C4-2B (cell line): ENCODE measurements at regions not wholly inside any gene's neighbourhood (a gene's known extent, or its start where the extent isn't known, plus 50 kb on each side); places are given as distances from the start of the nearest gene placed in this dataset.

Experiments
- H3K27ac ChIP-seq: fragments of 450-650 bp; 2 replicates; pipeline ENCODE4 v1.5.1; 2017
- ZFX ChIP-seq: fragments of 450-650 bp; IDR thresholded peaks from 2 replicates; pipeline ENCODE4 v1.6.1; 2017
- TF ChIP-seq, protein P1 (sequence below): fragments of 450-650 bp; conservative IDR thresholded peaks from 2 replicates; pipeline ENCODE4 v1.5.1; 2017; ENCODE audit warnings: mild to moderate bottlenecking

DNA sequence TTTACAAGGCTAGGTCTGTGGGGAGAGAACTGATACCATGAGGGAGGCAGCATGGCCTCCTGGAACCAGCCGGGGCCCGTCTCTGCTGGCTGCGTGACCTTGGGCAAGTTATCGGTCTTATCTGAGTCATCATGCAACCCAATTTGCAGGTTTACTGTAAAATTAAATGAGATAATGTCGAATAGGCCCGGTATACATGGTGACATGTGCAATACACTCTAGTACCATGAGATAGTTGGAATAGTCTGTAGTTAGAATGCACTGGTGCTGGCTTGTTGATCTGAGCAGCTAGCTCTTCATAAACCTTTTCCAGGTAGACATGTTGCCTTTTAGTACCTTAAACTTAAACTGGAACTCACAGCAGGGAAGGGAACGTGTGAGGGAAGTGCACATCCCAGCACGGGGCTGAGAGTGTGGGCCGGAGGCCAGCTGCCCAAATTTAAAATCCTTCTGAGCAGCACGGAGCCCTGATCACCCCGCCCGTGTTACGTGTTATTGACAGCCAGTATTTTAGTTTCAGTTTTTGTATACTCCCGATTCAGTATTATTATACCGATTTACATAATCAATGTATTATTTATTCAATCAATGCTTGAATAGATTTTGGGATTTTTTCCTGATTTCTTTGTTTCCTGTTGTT, 72.4 kb upstream of the HS6ST1 start:
- no peak overlapping the region for H3K27ac ChIP-seq
- TF ChIP-seq, protein P1, sequence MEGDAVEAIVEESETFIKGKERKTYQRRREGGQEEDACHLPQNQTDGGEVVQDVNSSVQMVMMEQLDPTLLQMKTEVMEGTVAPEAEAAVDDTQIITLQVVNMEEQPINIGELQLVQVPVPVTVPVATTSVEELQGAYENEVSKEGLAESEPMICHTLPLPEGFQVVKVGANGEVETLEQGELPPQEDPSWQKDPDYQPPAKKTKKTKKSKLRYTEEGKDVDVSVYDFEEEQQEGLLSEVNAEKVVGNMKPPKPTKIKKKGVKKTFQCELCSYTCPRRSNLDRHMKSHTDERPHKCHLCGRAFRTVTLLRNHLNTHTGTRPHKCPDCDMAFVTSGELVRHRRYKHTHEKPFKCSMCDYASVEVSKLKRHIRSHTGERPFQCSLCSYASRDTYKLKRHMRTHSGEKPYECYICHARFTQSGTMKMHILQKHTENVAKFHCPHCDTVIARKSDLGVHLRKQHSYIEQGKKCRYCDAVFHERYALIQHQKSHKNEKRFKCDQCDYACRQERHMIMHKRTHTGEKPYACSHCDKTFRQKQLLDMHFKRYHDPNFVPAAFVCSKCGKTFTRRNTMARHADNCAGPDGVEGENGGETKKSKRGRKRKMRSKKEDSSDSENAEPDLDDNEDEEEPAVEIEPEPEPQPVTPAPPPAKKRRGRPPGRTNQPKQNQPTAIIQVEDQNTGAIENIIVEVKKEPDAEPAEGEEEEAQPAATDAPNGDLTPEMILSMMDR = no peak
- TF ChIP-seq ZFX = no peak

DNA sequence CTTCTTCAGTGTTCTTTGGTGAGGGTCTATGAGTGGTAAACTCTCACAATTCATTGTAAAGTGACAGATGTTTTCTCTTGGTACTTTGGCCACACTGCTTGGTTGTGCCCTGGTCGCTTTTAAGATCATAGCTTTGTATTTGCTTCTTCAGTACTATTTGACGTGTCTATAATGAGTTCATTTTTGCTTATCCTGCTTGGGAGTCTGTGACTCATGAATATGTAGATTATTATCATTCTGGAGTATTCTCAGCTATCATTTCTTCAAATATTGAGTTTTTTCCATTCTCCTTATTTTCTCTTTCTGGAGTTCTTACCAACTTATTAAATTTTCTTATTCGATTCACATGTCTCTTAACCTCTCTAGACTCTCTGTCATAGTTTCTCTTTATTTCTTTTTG, 73.0 kb upstream of the HS6ST1 start:
- no peak overlapping the region for H3K27ac ChIP-seq
- TF ChIP-seq, protein P1 = no peak
- TF ChIP-seq ZFX = no peak

DNA sequence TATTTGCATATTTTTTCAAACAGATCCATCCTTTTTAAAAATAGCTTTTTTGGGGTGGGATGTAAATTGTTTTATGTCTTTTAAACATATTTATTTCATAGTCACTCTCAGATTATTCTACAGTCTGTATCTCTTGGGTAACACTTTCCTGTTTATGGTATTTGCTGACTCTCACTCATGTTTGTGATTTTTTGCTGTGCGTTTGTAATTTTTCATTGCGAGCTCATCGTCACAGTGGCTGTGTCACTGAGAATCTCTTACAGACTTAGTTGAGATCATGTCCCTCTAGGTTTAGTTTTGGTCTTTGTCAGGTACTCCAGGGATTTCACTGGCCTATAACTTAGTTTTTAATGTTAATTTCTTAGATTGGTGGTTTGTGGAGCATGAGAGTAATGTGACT, 73.5 kb upstream of the HS6ST1 start:
- TF ChIP-seq, protein P1 = no peak
- TF ChIP-seq ZFX = no peak
- H3K27ac ChIP-seq = no peak overlapping the region

DNA sequence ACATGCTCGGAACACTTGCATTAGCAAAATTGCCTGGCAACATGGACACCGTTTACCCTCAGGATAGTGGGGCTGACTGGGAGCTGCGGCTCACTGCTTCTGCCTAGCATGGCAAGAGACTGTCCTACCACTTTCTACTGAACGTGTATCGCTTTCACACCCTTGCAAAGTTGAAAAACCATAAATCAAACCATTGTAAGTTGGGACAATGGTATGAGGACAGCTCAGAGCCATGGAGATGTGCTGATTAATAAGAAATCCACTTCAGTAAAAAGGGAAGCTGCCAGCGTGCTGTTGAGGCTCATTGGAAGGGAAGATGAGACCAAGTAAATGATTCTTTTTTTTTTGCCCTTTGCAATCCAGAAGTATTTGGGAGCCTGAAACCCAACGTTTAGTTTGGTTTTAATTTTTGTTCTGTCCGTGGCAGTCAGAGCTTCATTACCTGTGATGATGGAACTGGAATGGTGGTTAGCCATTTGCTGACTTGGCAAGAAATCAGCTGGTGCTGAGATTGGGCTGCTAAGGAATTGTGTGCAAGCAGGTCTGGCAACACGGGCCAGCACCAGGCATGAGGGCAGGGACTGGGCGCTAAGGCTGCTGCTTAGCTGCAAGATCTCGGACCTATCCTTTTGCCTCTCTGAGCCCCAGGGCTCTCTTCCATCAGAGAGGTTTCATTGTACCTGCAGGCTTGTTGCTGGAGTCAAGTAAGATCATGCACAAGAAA, 75.5 kb upstream of the HS6ST1 start:
- no peak overlapping the region for H3K27ac ChIP-seq
- TF ChIP-seq, protein P1 = no peak
- no peak for TF ChIP-seq ZFX

DNA sequence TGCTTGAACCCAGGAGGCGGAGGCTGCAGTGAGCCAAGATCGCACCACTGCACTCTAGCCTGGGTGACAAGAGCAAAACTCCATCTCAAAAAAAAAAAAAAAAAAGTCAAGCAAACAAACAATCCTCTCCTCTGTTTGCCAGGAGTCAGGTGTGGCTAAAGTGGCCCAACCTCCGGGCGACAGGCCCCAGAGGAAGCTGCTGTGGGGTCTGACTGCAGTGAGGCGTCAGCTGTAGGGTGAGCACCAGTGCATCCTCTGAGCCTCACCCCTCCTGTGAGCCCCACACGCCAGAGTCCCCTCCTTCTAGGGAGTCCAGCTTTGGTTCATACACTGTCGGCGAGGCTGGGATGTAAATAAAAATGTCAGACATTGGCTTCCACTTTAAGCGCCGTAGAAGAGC, 76.5 kb upstream of the HS6ST1 start:
- H3K27ac ChIP-seq = no peak overlapping the region
- no peak for TF ChIP-seq ZFX
- TF ChIP-seq, protein P1 = no peak

DNA sequence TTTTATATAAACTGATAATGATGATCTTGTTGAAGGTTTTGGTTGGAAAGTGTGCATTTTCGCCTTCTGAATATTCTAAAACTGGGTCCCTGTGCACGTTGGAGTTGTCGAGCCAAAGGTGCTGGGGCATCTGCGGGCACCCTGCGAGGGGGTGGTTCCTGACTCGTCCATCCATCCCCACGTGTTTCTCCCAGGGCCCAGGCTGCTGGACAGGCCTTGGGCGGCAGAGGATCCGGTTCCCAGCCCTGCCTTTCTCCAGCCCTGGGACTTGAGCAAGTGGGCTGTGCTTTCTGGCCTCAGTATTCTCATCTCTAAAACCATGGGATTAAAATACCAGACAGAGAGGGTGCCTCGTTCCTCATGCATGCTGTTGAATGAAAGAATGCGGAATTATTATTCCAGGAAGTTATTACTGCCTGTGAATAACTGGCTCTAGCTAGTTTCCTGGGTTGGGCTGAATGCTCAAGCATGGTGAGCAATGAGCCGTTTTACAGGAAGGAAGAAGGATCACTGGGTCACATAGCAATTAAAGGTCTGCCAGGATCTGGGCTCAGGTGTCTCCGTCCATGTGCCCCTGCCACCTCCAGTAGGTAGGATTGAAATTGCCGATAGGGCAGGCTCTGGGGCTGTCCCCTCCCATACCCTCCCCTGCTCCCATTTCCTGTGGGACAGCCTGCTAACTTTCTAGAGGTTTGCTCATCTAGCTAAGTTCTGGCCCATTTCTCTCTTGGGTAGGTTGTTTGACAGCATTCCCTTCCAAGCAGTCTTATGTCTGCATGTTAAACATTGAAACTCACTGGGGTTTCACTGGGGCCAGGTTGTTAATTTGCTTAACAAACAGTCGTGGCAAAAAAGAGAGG, 77.2 kb upstream of the HS6ST1 start:
- TF ChIP-seq ZFX = no peak
- TF ChIP-seq, protein P1 = no peak
- no peak overlapping the region for H3K27ac ChIP-seq

DNA sequence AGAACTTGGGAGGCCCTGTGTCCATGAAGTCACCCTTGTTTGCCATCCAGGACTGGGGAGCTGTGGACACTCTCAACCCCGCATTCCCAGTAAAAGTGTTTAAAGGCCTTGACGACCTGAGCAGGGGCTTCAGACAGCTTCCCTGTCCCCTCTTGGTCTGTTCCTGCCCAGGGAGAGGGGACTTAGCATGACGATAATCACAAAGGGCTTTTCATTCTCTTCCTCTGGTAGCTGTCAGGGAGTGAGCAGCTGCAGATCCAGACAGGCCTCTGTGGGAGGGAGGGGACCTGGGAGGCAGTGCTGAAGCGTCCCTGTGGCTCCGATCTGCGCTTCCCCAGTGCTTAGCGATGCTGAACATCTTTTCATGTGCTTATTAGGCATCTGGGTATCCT, 77.8 kb upstream of the HS6ST1 start:
- no peak overlapping the region for H3K27ac ChIP-seq
- TF ChIP-seq, protein P1 = no peak
- TF ChIP-seq ZFX = no peak
